Ishikawa (cell line): ENCODE measurements at regions not wholly inside any gene's neighbourhood (a gene's known extent, or its start where the extent isn't known, plus 50 kb on each side); places are given as distances from the start of the nearest gene placed in this dataset.

Experiments
- CEBPB ChIP-seq: IDR thresholded peaks from 2 replicates; pipeline ENCODE4 v1.6.1; 2012
- CREB1 ChIP-seq: IDR thresholded peaks from 2 replicates; pipeline ENCODE4 v1.6.1; 2012; ENCODE audit warnings: low read depth
- EGR1 ChIP-seq: IDR thresholded peaks from 2 replicates; pipeline ENCODE4 v1.6.1; 2012
- EP300 ChIP-seq: IDR thresholded peaks from 2 replicates; pipeline ENCODE4 v1.6.1; 2012; ENCODE audit warnings: borderline replicate concordance
- MAX ChIP-seq: IDR thresholded peaks from 2 replicates; pipeline ENCODE4 v1.6.1; 2012
- RAD21 ChIP-seq: IDR thresholded peaks from 2 replicates; pipeline ENCODE4 v1.6.1; 2012; ENCODE audit warnings: low read depth
- REST ChIP-seq: IDR thresholded peaks from 2 replicates; pipeline ENCODE4 v1.6.1; 2012; ENCODE audit warnings: low read depth, mild to moderate bottlenecking
- YY1 ChIP-seq: IDR thresholded peaks from 2 replicates; pipeline ENCODE4 v1.6.1; 2012; ENCODE audit warnings: low read depth

DNA sequence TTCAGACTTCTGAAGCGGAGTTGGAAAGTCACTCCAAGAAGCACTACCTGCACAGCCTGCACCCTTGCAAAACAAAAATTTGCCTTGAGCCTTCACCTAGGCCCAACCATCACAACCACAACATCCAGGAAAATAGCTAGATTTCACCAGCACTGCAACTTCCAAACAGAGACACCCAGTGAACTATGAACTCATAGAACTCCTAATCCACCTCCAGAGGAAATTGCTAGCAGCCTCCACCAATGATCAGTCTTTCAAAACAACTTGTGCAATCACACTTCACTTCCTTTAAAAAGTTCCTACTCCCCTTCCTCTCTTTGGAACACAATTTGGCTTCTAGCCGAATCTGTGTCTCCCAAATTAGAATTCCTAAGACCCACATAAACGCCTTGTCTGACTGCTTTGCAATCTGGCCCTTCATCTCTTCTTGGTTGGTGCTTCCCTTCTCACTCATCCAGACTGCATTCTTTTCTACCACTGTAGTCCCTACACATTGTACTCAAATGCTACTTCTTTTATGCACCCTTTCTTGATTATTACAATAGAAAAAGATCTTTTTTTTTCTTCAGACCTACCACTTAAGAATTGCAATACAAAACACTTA lies 489.2 kb upstream of the ARGLU1 start:
- TF ChIP-seq YY1 (no peak), RAD21 (no peak), EP300 (no peak), MAX (no peak), CREB1 (no peak), REST (no peak), EGR1 (no peak), CEBPB (no peak)
